Femur (tissue), 1 donor: ENCODE measurements at regions not wholly inside any gene's neighbourhood (a gene's known extent, or its start where the extent isn't known, plus 50 kb on each side); places are given as distances from the start of the nearest gene placed in this dataset.
A peak's percentile ranks its signal among the peaks of the same experiment; 100 is the strongest.

Experiments
- DNase-seq: peaks from one replicate; pipeline ENCODE4 v3.0.0-alpha.2; 2017

DNA sequence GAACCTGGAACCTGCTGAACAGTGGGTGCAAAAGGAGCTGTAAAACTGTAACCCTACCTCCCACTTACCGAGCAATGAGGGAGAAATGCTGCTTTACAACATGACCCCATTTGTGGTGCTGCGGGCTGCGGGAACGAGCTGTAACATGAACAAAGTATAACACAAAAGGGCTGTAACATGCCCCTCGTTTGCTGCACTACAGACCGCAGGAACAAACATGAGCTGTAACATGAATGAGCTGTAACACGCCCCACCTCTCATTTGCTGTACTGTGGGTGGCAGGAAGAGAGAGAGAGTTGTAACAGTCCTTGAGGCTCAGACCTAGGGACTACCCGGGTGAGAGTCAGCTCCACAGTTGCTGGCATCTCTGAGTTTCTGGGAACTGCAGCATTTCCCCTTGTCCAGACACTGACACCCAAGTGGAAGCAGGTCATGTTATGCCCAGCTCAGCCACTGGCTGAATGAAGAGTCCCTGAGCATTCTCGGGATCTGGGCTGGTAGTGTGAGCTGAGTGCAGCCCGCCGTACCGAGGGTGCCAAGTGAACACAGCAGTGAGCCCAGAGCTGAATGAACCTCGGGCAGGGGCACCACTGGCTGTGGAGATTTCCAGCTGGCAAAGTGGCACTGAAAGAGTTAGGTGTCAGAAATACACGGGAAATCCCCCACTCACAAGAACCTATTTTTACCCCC lies 1385.3 kb upstream of the SPRY2 start:
- no peak for DNase-seq

- DNase-seq: no peak
Observed at GRCh38 chr13:81722456-81722855, 1381.5 kb upstream of the SPRY2 start.

GRCh38 chr13:81721400-81721799 lies 1380.5 kb upstream of the SPRY2 start:
- DNase-seq: no peak

DNA sequence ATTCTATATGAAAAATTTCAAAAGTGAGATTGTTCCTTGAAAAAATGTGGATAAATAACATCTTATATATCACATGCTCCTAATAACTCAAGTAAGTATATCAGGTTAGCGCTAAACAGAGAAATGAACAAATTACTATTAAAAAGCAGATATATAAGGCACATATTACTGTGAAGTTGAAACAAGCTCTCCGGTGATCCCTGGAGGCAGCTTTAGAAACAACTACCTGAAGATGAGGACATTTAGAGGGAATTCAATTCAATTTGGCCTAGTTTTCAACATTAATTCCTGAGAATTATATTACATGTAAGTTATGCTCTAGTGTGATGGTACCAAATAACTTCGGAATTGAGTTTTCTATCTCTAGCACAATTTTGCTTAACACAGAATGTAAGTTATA lies 1373.6 kb upstream of the SPRY2 start:
- DNase-seq: no peak

DNA sequence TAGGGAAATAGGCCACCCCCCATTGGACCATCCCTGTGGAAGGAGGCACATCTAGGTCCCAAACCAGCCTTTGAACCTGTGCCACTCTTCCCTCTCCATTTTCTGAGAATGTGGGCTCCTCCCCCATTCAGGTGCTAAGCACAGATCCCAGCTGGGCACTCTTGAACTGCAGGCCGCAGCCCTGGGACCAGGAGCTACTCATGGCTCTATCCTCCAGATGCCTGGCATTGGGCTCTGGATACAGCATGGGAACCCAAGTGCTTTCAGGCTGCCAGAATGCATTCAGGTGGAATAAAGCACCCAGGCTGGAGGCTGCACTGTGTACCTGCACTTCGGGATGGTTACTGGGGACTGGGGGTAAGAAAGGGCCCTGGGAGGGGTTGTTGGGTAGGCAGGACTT lies 1372.3 kb upstream of the SPRY2 start:
- DNase-seq: no peak

DNA sequence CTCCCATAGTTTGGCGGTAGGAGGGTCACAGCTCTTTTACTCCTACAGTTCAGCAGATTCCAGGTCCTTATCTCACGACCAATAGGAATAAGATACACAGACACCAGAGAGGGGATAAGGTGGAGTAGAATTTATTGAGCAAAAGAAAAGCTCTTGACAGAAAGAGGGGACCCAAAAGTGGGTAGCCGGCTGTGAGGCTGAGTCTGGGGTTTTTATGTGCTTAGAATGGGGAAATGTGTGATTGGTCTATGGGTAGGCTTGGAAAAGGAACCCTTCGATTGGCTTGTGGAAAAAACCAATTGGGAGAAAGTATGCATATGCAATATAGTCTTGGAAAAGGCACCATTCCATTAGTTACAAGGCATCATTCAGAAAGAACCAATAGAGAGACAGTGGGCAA lies 1356.9 kb upstream of the SPRY2 start:
- no peak for DNase-seq

GRCh38 chr13:81686877-81687276 lies 1346.0 kb upstream of the SPRY2 start:
- peak; percentile 21 for DNase-seq

GRCh38 chr13:81683521-81683920 lies 1342.6 kb upstream of the SPRY2 start:
- DNase-seq: no peak

GRCh38 chr13:81682081-81682630 lies 1341.2 kb upstream of the SPRY2 start:
- DNase-seq: no peak

GRCh38 chr13:81677857-81678256 lies 1336.9 kb upstream of the SPRY2 start:
- no peak for DNase-seq

DNA sequence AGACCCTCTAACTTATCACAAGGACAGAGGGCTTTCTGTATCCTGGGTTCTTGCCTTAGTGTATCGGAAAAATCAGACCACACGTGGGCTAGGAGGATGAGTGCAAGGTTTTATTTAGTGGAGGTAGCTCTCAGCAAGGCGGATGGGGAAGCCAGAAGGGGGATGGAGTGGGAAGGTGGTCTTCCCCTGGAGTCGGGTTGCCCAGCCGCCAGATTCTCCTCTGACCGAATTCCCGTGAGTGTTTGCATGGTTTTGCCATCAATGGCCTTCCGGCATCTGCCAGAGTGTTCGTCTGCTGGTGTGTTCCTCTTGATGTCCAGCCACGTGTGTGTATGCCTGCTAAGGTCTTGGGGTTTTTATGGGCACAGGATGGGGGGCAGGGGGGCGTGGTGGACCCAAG lies 1335.1 kb upstream of the SPRY2 start:
- no peak for DNase-seq

GRCh38 chr13:81671064-81671463 lies 1330.1 kb upstream of the SPRY2 start:
- DNase-seq: no peak

GRCh38 chr13:81670048-81670447 lies 1329.1 kb upstream of the SPRY2 start:
- no peak for DNase-seq

DNA sequence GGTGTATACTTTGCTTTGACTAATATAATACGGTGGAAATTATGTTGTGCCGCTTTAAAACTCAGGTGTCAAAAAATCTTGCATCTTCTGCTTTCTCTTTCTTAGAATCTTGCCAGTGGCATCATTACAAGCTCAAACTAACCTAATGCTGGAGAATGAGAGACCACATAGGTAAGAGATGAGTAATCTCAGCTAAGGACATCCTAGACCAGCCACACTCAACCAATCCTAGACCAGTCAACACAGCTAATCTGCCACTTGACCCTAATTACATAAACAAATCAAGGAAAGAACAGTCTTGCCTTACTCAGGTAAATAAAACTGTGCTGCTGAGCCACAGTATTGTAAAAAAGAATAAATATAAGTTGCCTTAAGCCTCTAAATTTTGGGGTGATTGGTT lies 1323.9 kb upstream of the SPRY2 start:
- DNase-seq: no peak

DNA sequence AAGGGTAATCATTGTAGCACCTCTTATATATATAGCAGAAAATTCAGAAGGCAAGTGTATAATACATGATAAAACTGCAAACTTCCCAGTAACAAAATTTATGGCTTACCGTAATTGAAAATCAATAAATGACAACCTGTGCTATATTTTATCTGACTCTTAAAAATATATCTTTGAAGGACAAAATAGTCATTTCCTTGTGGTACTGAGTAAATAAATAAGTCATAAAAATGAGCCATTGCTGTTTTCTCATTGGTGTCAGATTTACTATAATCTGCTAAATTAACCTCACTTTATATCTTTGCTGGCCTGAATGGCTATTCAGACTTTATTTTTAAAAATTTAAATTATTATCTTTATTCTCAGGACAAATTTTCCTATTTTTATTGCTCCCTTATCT lies 1319.1 kb upstream of the SPRY2 start:
- DNase-seq: no peak

- DNase-seq: no peak
Observed at GRCh38 chr13:81658598-81659370, 1317.9 kb upstream of the SPRY2 start.

DNA sequence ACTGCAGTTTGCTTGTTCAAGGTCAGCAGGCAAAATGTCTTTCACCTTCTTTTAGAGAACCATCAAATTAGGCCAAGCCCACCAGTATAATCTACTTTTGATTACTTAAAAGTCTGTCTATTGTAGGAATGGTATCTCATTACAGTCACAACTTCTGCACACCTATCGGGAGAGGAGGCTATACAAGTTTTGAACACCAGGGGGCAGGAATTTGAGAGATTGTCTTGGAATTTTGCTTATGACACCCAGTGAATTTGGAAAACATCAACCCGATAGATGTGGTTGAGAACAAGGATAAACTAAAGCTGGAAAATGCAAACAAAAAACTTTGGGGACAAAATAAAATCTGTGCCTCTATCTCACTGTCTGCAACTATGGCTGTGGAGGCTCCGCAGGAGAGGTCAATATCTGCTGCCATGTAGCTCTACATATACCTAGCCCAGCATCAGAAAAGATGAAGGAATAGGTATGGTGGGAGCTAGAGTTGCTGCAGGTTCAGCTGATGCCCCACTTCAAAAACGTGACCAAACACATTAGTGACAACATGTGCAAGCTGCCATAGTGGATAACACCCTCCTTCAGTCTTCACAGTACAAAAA lies 1299.2 kb upstream of the SPRY2 start:
- no peak for DNase-seq

GRCh38 chr13:81637457-81637856 lies 1296.5 kb upstream of the SPRY2 start:
- no peak for DNase-seq

GRCh38 chr13:81636120-81636519 lies 1295.2 kb upstream of the SPRY2 start:
- DNase-seq: no peak

GRCh38 chr13:81615031-81615430 lies 1274.1 kb upstream of the SPRY2 start:
- no peak for DNase-seq

- no peak for DNase-seq
Observed at GRCh38 chr13:81610644-81611043, 1269.7 kb upstream of the SPRY2 start.

DNA sequence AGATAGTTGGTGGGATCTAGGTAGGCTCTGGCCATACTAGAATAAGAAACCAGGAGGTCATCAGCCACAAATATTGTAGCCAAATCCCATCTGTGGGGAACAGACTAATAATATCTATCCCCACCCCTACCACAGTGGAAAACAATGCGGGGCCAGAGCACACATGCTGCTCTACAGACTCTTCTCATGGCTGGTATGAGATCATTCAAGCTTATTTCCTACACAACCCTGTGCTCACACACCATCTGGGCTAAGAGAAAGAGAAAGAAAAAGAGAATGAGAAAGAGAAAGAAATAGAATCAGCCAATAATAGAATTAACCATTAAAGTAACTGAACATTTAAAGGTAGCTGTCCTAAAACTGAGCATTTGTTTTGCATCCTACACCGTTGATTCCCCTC lies 1268.4 kb upstream of the SPRY2 start:
- no peak for DNase-seq

DNA sequence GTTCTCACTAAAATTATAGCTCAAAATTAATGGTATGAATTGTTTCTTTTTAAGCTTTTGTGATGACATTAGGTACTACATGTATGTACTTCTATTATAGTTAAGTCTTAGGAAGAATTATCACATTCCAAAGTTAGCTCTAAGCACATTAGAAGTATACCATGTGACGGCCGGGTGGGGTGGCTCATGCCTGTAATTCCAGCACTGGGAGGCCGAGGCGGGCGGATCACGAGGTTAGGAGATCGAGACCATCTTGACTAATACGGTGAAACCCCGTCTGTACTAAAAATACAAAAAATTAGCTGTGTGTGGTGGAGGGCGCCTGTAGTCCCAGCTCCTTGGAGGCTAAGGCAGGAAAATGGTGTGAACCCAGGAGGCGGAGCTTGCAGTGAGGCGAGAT lies 1265.1 kb upstream of the SPRY2 start:
- DNase-seq: no peak

DNA sequence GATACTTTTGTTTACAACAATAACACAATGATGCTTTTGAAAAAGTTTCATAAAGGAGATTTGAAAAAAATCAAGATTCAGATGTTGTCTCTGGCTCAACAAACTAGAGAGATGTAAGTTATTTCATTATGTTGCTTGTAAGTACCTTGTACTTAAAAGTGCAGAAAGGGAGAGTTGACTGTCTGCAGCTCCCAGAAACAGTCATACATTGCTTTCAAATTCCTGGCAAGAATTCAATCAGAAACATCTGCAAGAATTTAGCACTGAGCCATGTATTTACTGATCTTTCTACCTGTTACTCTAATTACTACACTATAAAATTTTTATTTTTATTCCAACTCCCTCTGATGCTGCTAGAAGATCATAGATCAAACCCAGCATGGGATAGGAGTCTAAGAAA lies 1261.3 kb upstream of the SPRY2 start:
- DNase-seq: no peak
